ENCODE measurements at regions not wholly inside any gene's neighbourhood (a gene's known extent, or its start where the extent isn't known, plus 50 kb on each side); places are given as distances from the start of the nearest gene placed in this dataset.

GRCh38 chr15:95017666-95018328 is 786.4 kb downstream of the MCTP2 start:
- TF ChIP-seq, protein P1, sequence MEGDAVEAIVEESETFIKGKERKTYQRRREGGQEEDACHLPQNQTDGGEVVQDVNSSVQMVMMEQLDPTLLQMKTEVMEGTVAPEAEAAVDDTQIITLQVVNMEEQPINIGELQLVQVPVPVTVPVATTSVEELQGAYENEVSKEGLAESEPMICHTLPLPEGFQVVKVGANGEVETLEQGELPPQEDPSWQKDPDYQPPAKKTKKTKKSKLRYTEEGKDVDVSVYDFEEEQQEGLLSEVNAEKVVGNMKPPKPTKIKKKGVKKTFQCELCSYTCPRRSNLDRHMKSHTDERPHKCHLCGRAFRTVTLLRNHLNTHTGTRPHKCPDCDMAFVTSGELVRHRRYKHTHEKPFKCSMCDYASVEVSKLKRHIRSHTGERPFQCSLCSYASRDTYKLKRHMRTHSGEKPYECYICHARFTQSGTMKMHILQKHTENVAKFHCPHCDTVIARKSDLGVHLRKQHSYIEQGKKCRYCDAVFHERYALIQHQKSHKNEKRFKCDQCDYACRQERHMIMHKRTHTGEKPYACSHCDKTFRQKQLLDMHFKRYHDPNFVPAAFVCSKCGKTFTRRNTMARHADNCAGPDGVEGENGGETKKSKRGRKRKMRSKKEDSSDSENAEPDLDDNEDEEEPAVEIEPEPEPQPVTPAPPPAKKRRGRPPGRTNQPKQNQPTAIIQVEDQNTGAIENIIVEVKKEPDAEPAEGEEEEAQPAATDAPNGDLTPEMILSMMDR (IDR thresholded peaks at IDR 0.05): no peak
- no peak for TF ChIP-seq POLR2A (IDR thresholded peaks at IDR 0.05)
